ENCODE measurements at regions not wholly inside any gene's neighbourhood (a gene's known extent, or its start where the extent isn't known, plus 50 kb on each side); places are given as distances from the start of the nearest gene placed in this dataset.

DNA sequence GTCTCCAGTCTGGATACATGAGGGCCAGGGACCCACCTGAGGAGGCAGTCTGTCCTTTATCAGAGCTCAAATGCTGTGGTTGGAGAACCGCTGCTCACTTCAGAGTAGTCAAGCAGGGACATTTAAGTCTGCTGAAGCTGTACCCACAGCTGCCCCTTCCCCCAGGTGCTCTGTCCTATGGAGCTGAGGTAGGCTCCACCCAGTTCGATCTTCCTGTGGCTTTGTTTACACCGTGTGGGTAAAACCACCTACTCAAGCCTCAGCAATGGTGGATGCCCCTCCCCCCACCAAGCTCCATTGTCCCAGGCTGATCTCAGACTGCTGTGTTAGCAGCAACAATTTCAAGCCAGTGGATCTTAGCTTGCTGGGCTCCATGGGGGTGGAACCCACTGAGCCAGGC lies 731.4 kb upstream of the HS6ST1 start:
- no peak for DNase-seq (ENCODE audit: low spot score in 2 of 2)
- H3K27me3 ChIP-seq: no peaks in the 10 kb centered on the region
- no peaks in the 10 kb centered on the region for H3K4me1 ChIP-seq
- TF ChIP-seq, protein P1, sequence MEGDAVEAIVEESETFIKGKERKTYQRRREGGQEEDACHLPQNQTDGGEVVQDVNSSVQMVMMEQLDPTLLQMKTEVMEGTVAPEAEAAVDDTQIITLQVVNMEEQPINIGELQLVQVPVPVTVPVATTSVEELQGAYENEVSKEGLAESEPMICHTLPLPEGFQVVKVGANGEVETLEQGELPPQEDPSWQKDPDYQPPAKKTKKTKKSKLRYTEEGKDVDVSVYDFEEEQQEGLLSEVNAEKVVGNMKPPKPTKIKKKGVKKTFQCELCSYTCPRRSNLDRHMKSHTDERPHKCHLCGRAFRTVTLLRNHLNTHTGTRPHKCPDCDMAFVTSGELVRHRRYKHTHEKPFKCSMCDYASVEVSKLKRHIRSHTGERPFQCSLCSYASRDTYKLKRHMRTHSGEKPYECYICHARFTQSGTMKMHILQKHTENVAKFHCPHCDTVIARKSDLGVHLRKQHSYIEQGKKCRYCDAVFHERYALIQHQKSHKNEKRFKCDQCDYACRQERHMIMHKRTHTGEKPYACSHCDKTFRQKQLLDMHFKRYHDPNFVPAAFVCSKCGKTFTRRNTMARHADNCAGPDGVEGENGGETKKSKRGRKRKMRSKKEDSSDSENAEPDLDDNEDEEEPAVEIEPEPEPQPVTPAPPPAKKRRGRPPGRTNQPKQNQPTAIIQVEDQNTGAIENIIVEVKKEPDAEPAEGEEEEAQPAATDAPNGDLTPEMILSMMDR (IDR thresholded peaks at IDR 0.05): no peak
- no peak for TF ChIP-seq EP300 (IDR thresholded peaks at IDR 0.05)
- no peak for TF ChIP-seq POLR2A (IDR thresholded peaks at IDR 0.05)
- 67 to 81% methylated on average over 3 of the region's 3 CpGs for WGBS, 2 donors
- no peaks in the 10 kb centered on the region for H3K36me3 ChIP-seq
- no peak overlapping the region for H3K4me3 ChIP-seq
- peaks cover 0 to 2% (median 0%) of the 10 kb centered on the region in 4 donors for H3K9me3 ChIP-seq
- no peak overlapping the region for H3K27ac ChIP-seq

DNA sequence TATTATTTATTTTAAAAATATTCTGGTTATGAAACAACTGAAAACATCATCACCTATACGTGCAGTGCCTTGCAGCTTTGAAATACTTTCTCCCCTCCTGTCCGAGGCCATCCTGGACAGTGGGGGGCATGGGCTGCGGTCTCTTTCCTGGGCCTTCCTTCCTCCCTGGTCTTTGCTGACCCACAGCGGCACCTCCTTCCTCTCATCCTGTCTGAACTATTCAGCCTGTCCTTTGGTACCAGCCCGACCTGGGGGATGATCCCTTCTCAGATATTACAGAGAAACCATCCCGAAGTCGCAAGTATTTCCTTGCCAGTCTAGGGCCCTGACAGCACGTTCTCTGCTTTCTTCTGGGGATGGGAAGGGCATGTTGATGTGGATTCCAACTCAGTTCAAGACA lies 736.6 kb upstream of the HS6ST1 start:
- Histone ChIP-seq H3K9me3 (no peaks in the 10 kb centered on the region), H3K27ac (no peak overlapping the region), H3K27me3 (no peaks in the 10 kb centered on the region), H3K36me3 (no peaks in the 10 kb centered on the region), H3K4me3 (no peak overlapping the region), H3K4me1 (no peaks in the 10 kb centered on the region)
- DNase-seq (ENCODE audit: low spot score in 2 of 2): no peak
- 87% methylated on average over 8 of the region's 8 CpGs for WGBS, 2 donors
- no peak for TF ChIP-seq EP300 (IDR thresholded peaks at IDR 0.05)
- TF ChIP-seq POLR2A (IDR thresholded peaks at IDR 0.05): no peak
- TF ChIP-seq, protein P1 (IDR thresholded peaks at IDR 0.05): no peak

- H3K4me1 ChIP-seq: no peaks in the 10 kb centered on the region
- 49 to 52% methylated on average over 6 of the region's 6 CpGs for WGBS, 2 donors
- no peaks in the 10 kb centered on the region for H3K36me3 ChIP-seq
- H3K27me3 ChIP-seq: no peaks in the 10 kb centered on the region
- no peaks in the 10 kb centered on the region for H3K9me3 ChIP-seq
- no peak overlapping the region for H3K4me3 ChIP-seq
- TF ChIP-seq, protein P1 (IDR thresholded peaks at IDR 0.05): no peak
- TF ChIP-seq POLR2A (IDR thresholded peaks at IDR 0.05) (no peak), EP300 (IDR thresholded peaks at IDR 0.05) (no peak)
- no peak for DNase-seq (ENCODE audit: low spot score in 2 of 2)
- H3K27ac ChIP-seq: no peak overlapping the region
These were observed 737.2 kb upstream of the HS6ST1 start for GRCh38 chr2:129055824-129056223.

DNA sequence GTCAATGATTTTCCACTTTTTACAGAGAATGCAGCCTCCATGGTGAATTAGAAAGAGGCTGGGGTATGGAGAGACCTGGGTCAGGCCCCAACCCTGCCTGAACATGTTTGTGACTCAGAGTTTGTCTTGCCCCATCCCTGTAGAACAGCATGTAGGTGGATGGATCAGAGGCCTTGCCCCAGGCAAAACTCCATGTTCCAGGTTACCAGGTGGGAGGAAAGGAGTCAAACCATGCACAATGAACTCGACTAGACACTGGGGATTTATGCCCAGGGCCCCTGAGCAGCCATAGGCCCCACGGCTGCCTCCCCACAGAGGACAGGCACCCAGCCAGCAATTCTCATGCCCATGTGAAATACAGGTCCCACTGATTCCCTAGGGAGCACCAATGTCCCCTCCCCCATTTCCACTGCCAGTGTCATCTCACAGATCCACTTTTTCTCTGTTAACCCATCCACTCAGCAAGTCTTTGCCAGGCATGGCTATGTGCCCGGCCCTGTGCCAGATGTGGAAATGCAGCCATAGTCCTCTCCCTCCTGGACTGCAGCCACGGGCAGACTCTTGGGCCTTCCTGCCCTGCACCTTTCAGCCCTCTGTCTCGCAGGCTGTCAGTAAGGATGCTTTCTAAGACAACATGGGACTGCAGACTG lies 737.8 kb upstream of the HS6ST1 start:
- Histone ChIP-seq H3K4me3 (no peak overlapping the region), H3K27me3 (no peaks in the 10 kb centered on the region), H3K9me3 (no peaks in the 10 kb centered on the region), H3K27ac (no peak overlapping the region), H3K4me1 (no peaks in the 10 kb centered on the region), H3K36me3 (no peaks in the 10 kb centered on the region)
- DNase-seq (ENCODE audit: low spot score in 2 of 2): no peak
- TF ChIP-seq, protein P1 (IDR thresholded peaks at IDR 0.05): no peak
- no peak for TF ChIP-seq EP300 (IDR thresholded peaks at IDR 0.05)
- TF ChIP-seq POLR2A (IDR thresholded peaks at IDR 0.05): no peak
- 61 to 69% methylated on average over 5 of the region's 5 CpGs for WGBS, 2 donors

GRCh38 chr2:129056959-129057317 lies 738.3 kb upstream of the HS6ST1 start:
- Histone ChIP-seq H3K36me3 (no peaks in the 10 kb centered on the region), H3K4me1 (no peaks in the 10 kb centered on the region), H3K27me3 (no peaks in the 10 kb centered on the region), H3K9me3 (no peaks in the 10 kb centered on the region), H3K4me3 (no peak overlapping the region), H3K27ac (no peak overlapping the region)
- WGBS, 2 donors: 88 to 97% methylated on average over 2 of the region's 2 CpGs
- no peak for DNase-seq (ENCODE audit: low spot score in 2 of 2)
- TF ChIP-seq EP300 (IDR thresholded peaks at IDR 0.05): no peak

DNA sequence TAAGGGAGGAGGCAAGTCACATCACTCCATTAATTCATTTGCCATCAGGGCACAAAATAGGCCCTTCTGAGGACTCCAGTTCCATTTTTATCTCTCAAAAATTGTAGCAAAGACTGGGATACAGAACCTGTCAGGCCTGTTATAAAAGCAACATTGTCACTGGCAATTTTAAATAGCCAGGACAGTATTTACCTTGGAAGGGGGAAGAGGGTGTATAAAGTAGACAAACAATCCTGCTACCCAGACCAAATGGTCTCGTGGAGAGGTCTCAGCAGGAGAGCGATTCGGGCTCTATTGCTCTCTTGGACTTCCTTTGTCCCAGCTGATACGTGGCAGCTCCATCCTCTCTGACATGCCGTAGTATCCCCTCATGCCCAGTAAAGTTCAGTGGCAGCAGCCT lies 740.3 kb upstream of the HS6ST1 start:
- no peaks in the 10 kb centered on the region for H3K4me1 ChIP-seq
- WGBS, 2 donors: 87 to 94% methylated on average over 5 of the region's 5 CpGs
- H3K27me3 ChIP-seq: no peaks in the 10 kb centered on the region
- no peaks in the 10 kb centered on the region for H3K36me3 ChIP-seq
- no peak overlapping the region for H3K27ac ChIP-seq
- H3K9me3 ChIP-seq: no peaks in the 10 kb centered on the region
- no peak overlapping the region for H3K4me3 ChIP-seq
- DNase-seq (ENCODE audit: low spot score in 2 of 2): no peak
- TF ChIP-seq, protein P1 (IDR thresholded peaks at IDR 0.05): no peak
- TF ChIP-seq EP300 (IDR thresholded peaks at IDR 0.05): no peak
- TF ChIP-seq POLR2A (IDR thresholded peaks at IDR 0.05): no peak
